AG09309 (cell line): ENCODE measurements at regions not wholly inside any gene's neighbourhood (a gene's known extent, or its start where the extent isn't known, plus 50 kb on each side); places are given as distances from the start of the nearest gene placed in this dataset.

Experiments used
- DNase-seq: peaks from one replicate; pipeline ENCODE4 v3.0.0-alpha.2; 2010; ENCODE audit warnings: low read depth
- H3K4me3 ChIP-seq: 2 replicates; pipeline ENCODE4 v1.5.1; 2011; ENCODE audit warnings: mild to moderate bottlenecking, low read depth, low read length, moderate library complexity; ENCODE audit not compliant: control insufficient read depth
- CTCF ChIP-seq: IDR thresholded peaks from 2 replicates; pipeline ENCODE4 v1.5.1; 2011; ENCODE audit warnings: mild to moderate bottlenecking, low read depth, low read length, inconsistent platforms; ENCODE audit not compliant: insufficient read depth, control insufficient read depth; ENCODE audit errors: missing control alignments

GRCh38 chr16:86988920-86989696 lies 328.1 kb downstream of the C16orf95 start:
- no peak overlapping the region for H3K4me3 ChIP-seq
- DNase-seq, result no peak
- TF ChIP-seq CTCF, result no peak

- no peak for DNase-seq
- no peak for TF ChIP-seq CTCF
- H3K4me3 ChIP-seq, result no peak overlapping the region
Observed at GRCh38 chr16:86990451-86990850, 326.7 kb downstream of the C16orf95 start.

- no peak for TF ChIP-seq CTCF
- DNase-seq, result no peak
- no peak overlapping the region for H3K4me3 ChIP-seq
Observed at GRCh38 chr16:86991679-86992078, 325.5 kb downstream of the C16orf95 start.

- no peak for DNase-seq
- H3K4me3 ChIP-seq, result no peak overlapping the region
- no peak for TF ChIP-seq CTCF
Observed at GRCh38 chr16:86992587-86992986, 324.6 kb downstream of the C16orf95 start.

- no peak overlapping the region for H3K4me3 ChIP-seq
- no peak for TF ChIP-seq CTCF
- no peak for DNase-seq
Observed at GRCh38 chr16:86993426-86994110, 323.6 kb downstream of the C16orf95 start.

GRCh38 chr16:86994215-86994614 lies 323.0 kb downstream of the C16orf95 start:
- no peak for DNase-seq
- TF ChIP-seq CTCF, result no peak
- H3K4me3 ChIP-seq, result no peak overlapping the region
